ENCODE measurements at regions not wholly inside any gene's neighbourhood (a gene's known extent, or its start where the extent isn't known, plus 50 kb on each side); places are given as distances from the start of the nearest gene placed in this dataset.

GRCh38 chr1:104435255-104435654 is 685.6 kb downstream of the AMY1C start:
- Histone ChIP-seq H3K18ac (ENCODE audit: insufficient read length, low read depth, low read length) (no peak overlapping the region), H3K27ac (ENCODE audit: insufficient read length, low read depth, low read length) (no peak overlapping the region), H2BK12ac (ENCODE audit: insufficient read length, low read depth, low read length) (no peak overlapping the region), H2BK15ac (ENCODE audit: low read depth, low read length) (no peak overlapping the region), H2BK20ac (ENCODE audit: low read depth, low read length, poor library complexity, severe bottlenecking) (no peak overlapping the region), H3K27me3 (ENCODE audit: insufficient read depth, low read length) (no peaks in the 10 kb centered on the region), H3K23ac (ENCODE audit: insufficient read length, low read depth, low read length) (no peak overlapping the region), H3K4ac (ENCODE audit: low read depth, low read length) (no peak overlapping the region), H2BK5ac (ENCODE audit: insufficient read length, low read length) (no peak overlapping the region), H3K79me1 (ENCODE audit: insufficient read depth, low read depth, low read length, poor library complexity, severe bottlenecking) (no peaks in the 10 kb centered on the region), H4K20me1 (ENCODE audit: control insufficient read depth, insufficient read depth, insufficient read length) (no peaks in the 10 kb centered on the region), H4K91ac (ENCODE audit: insufficient read length, low read depth, low read length) (no peak overlapping the region), H3K4me2 (ENCODE audit: insufficient read depth, insufficient read length, low read length) (no peak overlapping the region), H3K79me2 (ENCODE audit: insufficient read depth, low read length) (no peaks in the 10 kb centered on the region), H3T11ph (ENCODE audit: low read length) (no peak overlapping the region), H3K9me3 (ENCODE audit: control insufficient read depth, low read depth, low read length) (no peaks in the 10 kb centered on the region), H3K56ac (ENCODE audit: insufficient read length, low read depth, low read length) (no peak overlapping the region), H4K5ac (ENCODE audit: insufficient read length, low read depth, low read length) (no peak overlapping the region), H4K8ac (replicated peaks; ENCODE audit: insufficient read length, low read depth, low read length) (no peak overlapping the region), H3K23me2 (ENCODE audit: insufficient read length, low read depth, low read length, poor library complexity, severe bottlenecking) (no peaks in the 10 kb centered on the region), H2BK120ac (ENCODE audit: low read depth, low read length, poor library complexity, severe bottlenecking) (no peak overlapping the region), H3K9ac (ENCODE audit: extremely low read depth, insufficient read length, low read length) (no peak overlapping the region), H3K4me1 (ENCODE audit: insufficient read depth, low read length) (no peaks in the 10 kb centered on the region), H2AK5ac (ENCODE audit: insufficient read length, low read length) (no peak overlapping the region), H3K14ac (ENCODE audit: insufficient read depth, low read length) (no peak overlapping the region), H2AFZ (ENCODE audit: low read length) (no peak overlapping the region)
- no peaks in the 10 kb centered on the region; a peak in 2 of 7 replicates for H3K36me3 Mint-ChIP-seq (ENCODE audit: insufficient read depth in 1 of 3, low read depth in 3 of 3)
- WGBS (ENCODE audit: extremely low coverage, insufficient read length, low lambda C conversion rate): no CpG with 5 or more reads among the region's 4 CpGs
- peaks cover 2 to 28% of the 10 kb centered on the region in 2 experiments for H3K9me3 Mint-ChIP-seq
- TF ChIP-seq, protein P1, sequence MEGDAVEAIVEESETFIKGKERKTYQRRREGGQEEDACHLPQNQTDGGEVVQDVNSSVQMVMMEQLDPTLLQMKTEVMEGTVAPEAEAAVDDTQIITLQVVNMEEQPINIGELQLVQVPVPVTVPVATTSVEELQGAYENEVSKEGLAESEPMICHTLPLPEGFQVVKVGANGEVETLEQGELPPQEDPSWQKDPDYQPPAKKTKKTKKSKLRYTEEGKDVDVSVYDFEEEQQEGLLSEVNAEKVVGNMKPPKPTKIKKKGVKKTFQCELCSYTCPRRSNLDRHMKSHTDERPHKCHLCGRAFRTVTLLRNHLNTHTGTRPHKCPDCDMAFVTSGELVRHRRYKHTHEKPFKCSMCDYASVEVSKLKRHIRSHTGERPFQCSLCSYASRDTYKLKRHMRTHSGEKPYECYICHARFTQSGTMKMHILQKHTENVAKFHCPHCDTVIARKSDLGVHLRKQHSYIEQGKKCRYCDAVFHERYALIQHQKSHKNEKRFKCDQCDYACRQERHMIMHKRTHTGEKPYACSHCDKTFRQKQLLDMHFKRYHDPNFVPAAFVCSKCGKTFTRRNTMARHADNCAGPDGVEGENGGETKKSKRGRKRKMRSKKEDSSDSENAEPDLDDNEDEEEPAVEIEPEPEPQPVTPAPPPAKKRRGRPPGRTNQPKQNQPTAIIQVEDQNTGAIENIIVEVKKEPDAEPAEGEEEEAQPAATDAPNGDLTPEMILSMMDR (conservative IDR thresholded peaks at IDR 0.05): no peak
- H3K27ac Mint-ChIP-seq: no peak overlapping the region
- H3K4me1 Mint-ChIP-seq: no peaks in the 10 kb centered on the region
- DNase-seq: no peak
- H3K4me3 Mint-ChIP-seq: no peak overlapping the region
- H3K27me3 Mint-ChIP-seq (ENCODE audit: low read depth): no peaks in the 10 kb centered on the region

All from H9 (cell line).